HFFc6 (cell line): ENCODE measurements at regions not wholly inside any gene's neighbourhood (a gene's known extent, or its start where the extent isn't known, plus 50 kb on each side); places are given as distances from the start of the nearest gene placed in this dataset.

Experiments used
- DNase-seq: peaks from one replicate; pipeline ENCODE4 v3.0.0-alpha.2; 2018
- H3K27ac Mint-ChIP-seq: 2 replicates; pipeline ENCODE4 v1.8.0; 2020; ENCODE audit warnings: mild to moderate bottlenecking, mixed read lengths
- H3K27me3 Mint-ChIP-seq: 2 replicates; pipeline ENCODE4 v1.8.0; 2021; ENCODE audit warnings: mild to moderate bottlenecking, moderate library complexity, mixed read lengths; ENCODE audit not compliant: insufficient read depth
- H3K36me3 Mint-ChIP-seq: 2 replicates; pipeline ENCODE4 v1.8.0; 2021; ENCODE audit warnings: low read depth, mixed read lengths
- H3K4me1 Mint-ChIP-seq: 2 replicates; pipeline ENCODE4 v1.8.0; 2020; ENCODE audit warnings: low read depth, mixed read lengths
- H3K4me3 Mint-ChIP-seq: 2 replicates; pipeline ENCODE4 v1.8.0; 2020; ENCODE audit warnings: mild to moderate bottlenecking, moderate library complexity, mixed read lengths
- H3K9me3 Mint-ChIP-seq: 2 replicates; pipeline ENCODE4 v1.8.0; 2020; ENCODE audit warnings: mild to moderate bottlenecking, mixed read lengths
- CTCF ChIP-seq: fragments of 200-600 bp; sonication (generic); IDR thresholded peaks from 2 replicates; pipeline ENCODE4 v1.5.0; 2021; ENCODE audit warnings: antibody characterized with exemption, mild to moderate bottlenecking

GRCh38 chr10:81109200-81109752 lies 571.6 kb downstream of the SH2D4B start:
- H3K36me3 Mint-ChIP-seq: no peaks in the 10 kb centered on the region

GRCh38 chr10:81116201-81116600 lies 578.5 kb downstream of the SH2D4B start:
- H3K4me1 Mint-ChIP-seq: no peaks in the 10 kb centered on the region
- H3K27ac Mint-ChIP-seq: no peak overlapping the region
- no peak for DNase-seq
- H3K4me3 Mint-ChIP-seq: no peak overlapping the region
- no peaks in the 10 kb centered on the region for H3K27me3 Mint-ChIP-seq
- TF ChIP-seq CTCF: no peak
- H3K9me3 Mint-ChIP-seq: peaks cover 18% of the 10 kb centered on the region
- no peaks in the 10 kb centered on the region for H3K36me3 Mint-ChIP-seq

More at GRCh38 chr10:81109200-81109752, 571.6 kb downstream of the SH2D4B start:
- no peak for TF ChIP-seq CTCF
- H3K4me1 Mint-ChIP-seq: no peaks in the 10 kb centered on the region
- H3K4me3 Mint-ChIP-seq: no peak overlapping the region
- no peak for DNase-seq
- peaks cover 23% of the 10 kb centered on the region for H3K9me3 Mint-ChIP-seq
- H3K27ac Mint-ChIP-seq: no peak overlapping the region
- H3K27me3 Mint-ChIP-seq: no peaks in the 10 kb centered on the region; the same call in 1 of the 2 replicates

- H3K36me3 Mint-ChIP-seq: no peaks in the 10 kb centered on the region
- H3K4me1 Mint-ChIP-seq: no peaks in the 10 kb centered on the region
- peaks cover 16% of the 10 kb centered on the region for H3K9me3 Mint-ChIP-seq
- H3K4me3 Mint-ChIP-seq: no peak overlapping the region
- no peaks in the 10 kb centered on the region for H3K27me3 Mint-ChIP-seq
- DNase-seq: no peak
- no peak overlapping the region for H3K27ac Mint-ChIP-seq
- no peak for TF ChIP-seq CTCF
Observed at GRCh38 chr10:81116990-81117389, 579.3 kb downstream of the SH2D4B start.

- no peak for DNase-seq
- Mint-ChIP-seq H3K36me3 (no peaks in the 10 kb centered on the region; the same call in 1 of the 2 replicates), H3K27ac (no peak overlapping the region), H3K4me3 (no peak overlapping the region), H3K4me1 (no peaks in the 10 kb centered on the region), H3K9me3 (peaks cover 45% of the 10 kb centered on the region), H3K27me3 (no peaks in the 10 kb centered on the region; the same call in 1 of the 2 replicates)
- TF ChIP-seq CTCF: no peak
Observed at GRCh38 chr10:81127931-81128330, 590.2 kb downstream of the SH2D4B start.

GRCh38 chr10:81130014-81130413 lies 592.3 kb downstream of the SH2D4B start:
- Mint-ChIP-seq H3K9me3 (peaks cover 45% of the 10 kb centered on the region), H3K4me3 (no peak overlapping the region), H3K27ac (no peak overlapping the region), H3K4me1 (no peaks in the 10 kb centered on the region), H3K27me3 (no peaks in the 10 kb centered on the region; the same call in 1 of the 2 replicates), H3K36me3 (no peaks in the 10 kb centered on the region)
- TF ChIP-seq CTCF: no peak
- no peak for DNase-seq

GRCh38 chr10:81135851-81136250 lies 598.1 kb downstream of the SH2D4B start:
- TF ChIP-seq CTCF: no peak
- H3K27me3 Mint-ChIP-seq: no peaks in the 10 kb centered on the region; the same call in none of the 2 replicates

More at GRCh38 chr10:81135851-81136250, 598.1 kb downstream of the SH2D4B start:
- no peak overlapping the region for H3K4me3 Mint-ChIP-seq
- peaks cover 50% of the 10 kb centered on the region for H3K9me3 Mint-ChIP-seq
- H3K4me1 Mint-ChIP-seq: no peaks in the 10 kb centered on the region
- H3K27ac Mint-ChIP-seq: no peak overlapping the region
- peaks cover 10% of the 10 kb centered on the region for H3K36me3 Mint-ChIP-seq
- DNase-seq: no peak
